ENCODE measurements at regions not wholly inside any gene's neighbourhood (a gene's known extent, or its start where the extent isn't known, plus 50 kb on each side); places are given as distances from the start of the nearest gene placed in this dataset.
"Not testable (repeated sequence)": the region's sequence is repeated elsewhere in the genome, so short reads cannot be mapped to it uniquely, and the experiment has no call there.

- DNase-seq: no peak
Observed at GRCh38 chr5:162638849-162639248, 571.3 kb downstream of the GABRG2 start.

GRCh38 chr5:162641142-162641813, 573.7 kb downstream of the GABRG2 start:
- DNase-seq: no peak

GRCh38 chr5:162654661-162655405, 587.3 kb downstream of the GABRG2 start:
- DNase-seq: no peak

GRCh38 chr5:162657076-162657475, 589.5 kb downstream of the GABRG2 start:
- DNase-seq: no peak

- DNase-seq: no peak
Observed at GRCh38 chr5:162664846-162665245, 597.3 kb downstream of the GABRG2 start.

GRCh38 chr5:162668926-162669325, 601.4 kb downstream of the GABRG2 start:
- no peak for DNase-seq

GRCh38 chr5:162672061-162672460, 604.5 kb downstream of the GABRG2 start:
- no peak for DNase-seq

GRCh38 chr5:162683284-162683683, 615.7 kb downstream of the GABRG2 start:
- no peak for DNase-seq

- no peak for DNase-seq
Observed at GRCh38 chr5:162684145-162684544, 616.6 kb downstream of the GABRG2 start.

- DNase-seq: no peak
Observed at GRCh38 chr5:162685302-162685701, 617.7 kb downstream of the GABRG2 start.

- not testable (repeated sequence) for DNase-seq
Observed at GRCh38 chr5:162696272-162696671, 628.7 kb downstream of the GABRG2 start.

GRCh38 chr5:162699361-162699760, 631.8 kb downstream of the GABRG2 start:
- no peak for DNase-seq

- DNase-seq: no peak
Observed at GRCh38 chr5:162703914-162704313, 636.3 kb downstream of the GABRG2 start.

- no peak for DNase-seq
Observed at GRCh38 chr5:162711244-162711643, 643.7 kb downstream of the GABRG2 start.

GRCh38 chr5:162719720-162720119, 652.1 kb downstream of the GABRG2 start:
- DNase-seq: no peak

- no peak for DNase-seq
Observed at GRCh38 chr5:162721125-162721524, 653.6 kb downstream of the GABRG2 start.

- no peak for DNase-seq
Observed at GRCh38 chr5:162752612-162753011, 684.8 kb upstream of the CCNG1 start.

GRCh38 chr5:162762119-162762518, 675.3 kb upstream of the CCNG1 start:
- no peak for DNase-seq

- DNase-seq: no peak
Observed at GRCh38 chr5:162769019-162769418, 668.4 kb upstream of the CCNG1 start.

GRCh38 chr5:162785673-162786072, 651.7 kb upstream of the CCNG1 start:
- DNase-seq: no peak

GRCh38 chr5:162786234-162786633, 651.2 kb upstream of the CCNG1 start:
- DNase-seq: no peak

GRCh38 chr5:162796507-162796906, 640.9 kb upstream of the CCNG1 start:
- no peak for DNase-seq

- no peak for DNase-seq
Observed at GRCh38 chr5:162800301-162800700, 637.1 kb upstream of the CCNG1 start.

GRCh38 chr5:162801235-162801634, 636.2 kb upstream of the CCNG1 start:
- no peak for DNase-seq

- no peak for DNase-seq
Observed at GRCh38 chr5:162806195-162806594, 631.2 kb upstream of the CCNG1 start.

All from effector CD8-positive, alpha-beta T cell (primary cell).